Gastrocnemius medialis (tissue), 4 donors: ENCODE measurements at regions not wholly inside any gene's neighbourhood (a gene's known extent, or its start where the extent isn't known, plus 50 kb on each side); places are given as distances from the start of the nearest gene placed in this dataset.

Experiments
- POLR2A ChIP-seq, 2 donors: fragments of 450-650 bp; IDR thresholded peaks; one replicate each; pipeline ENCODE4 v1.6.1; 2017; ENCODE audit warnings: antibody characterized with exemption in 2 of 2, mild to moderate bottlenecking in 2 of 2, moderate library complexity in 2 of 2
- TF ChIP-seq, protein P1 (sequence below), 5 experiments: fragments of 450-650 bp in 3 of 5; fragments of 200-600 bp in 2 of 5; sonication (generic) in 2 of 5; IDR thresholded peaks in 4 of 5; conservative IDR thresholded peaks in 1 of 5; 1 replicate in 4 of 5; 2 replicates in 1 of 5; pipeline ENCODE4 v1.5.1; 2016 to 2019; ENCODE audit warnings: antibody characterized with exemption in 5 of 5, mild to moderate bottlenecking in 3 of 5, moderate library complexity in 3 of 5

DNA sequence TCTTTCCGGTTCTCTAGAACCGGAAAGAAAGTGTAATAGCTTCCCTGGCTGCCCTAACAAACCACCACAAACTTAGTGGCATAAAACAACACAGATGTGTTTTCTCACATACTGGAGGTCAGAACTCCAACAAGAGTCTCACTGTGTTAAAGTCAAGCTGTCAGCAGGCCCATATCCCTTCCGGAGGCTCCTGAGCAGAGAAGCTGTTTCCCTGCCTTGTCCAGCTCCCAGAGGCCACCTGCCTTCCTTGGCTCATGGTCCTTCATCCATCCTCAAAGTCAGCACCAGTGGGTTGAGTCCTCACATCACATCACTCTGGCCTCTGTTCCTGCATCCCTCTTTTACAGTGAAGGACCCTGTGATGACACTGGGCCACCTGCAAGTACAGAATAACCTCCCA is 49.8 kb upstream of the HMX1 start:
- TF ChIP-seq, protein P1, sequence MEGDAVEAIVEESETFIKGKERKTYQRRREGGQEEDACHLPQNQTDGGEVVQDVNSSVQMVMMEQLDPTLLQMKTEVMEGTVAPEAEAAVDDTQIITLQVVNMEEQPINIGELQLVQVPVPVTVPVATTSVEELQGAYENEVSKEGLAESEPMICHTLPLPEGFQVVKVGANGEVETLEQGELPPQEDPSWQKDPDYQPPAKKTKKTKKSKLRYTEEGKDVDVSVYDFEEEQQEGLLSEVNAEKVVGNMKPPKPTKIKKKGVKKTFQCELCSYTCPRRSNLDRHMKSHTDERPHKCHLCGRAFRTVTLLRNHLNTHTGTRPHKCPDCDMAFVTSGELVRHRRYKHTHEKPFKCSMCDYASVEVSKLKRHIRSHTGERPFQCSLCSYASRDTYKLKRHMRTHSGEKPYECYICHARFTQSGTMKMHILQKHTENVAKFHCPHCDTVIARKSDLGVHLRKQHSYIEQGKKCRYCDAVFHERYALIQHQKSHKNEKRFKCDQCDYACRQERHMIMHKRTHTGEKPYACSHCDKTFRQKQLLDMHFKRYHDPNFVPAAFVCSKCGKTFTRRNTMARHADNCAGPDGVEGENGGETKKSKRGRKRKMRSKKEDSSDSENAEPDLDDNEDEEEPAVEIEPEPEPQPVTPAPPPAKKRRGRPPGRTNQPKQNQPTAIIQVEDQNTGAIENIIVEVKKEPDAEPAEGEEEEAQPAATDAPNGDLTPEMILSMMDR (IDR thresholded peaks at IDR 0.05 in 4 of 5, conservative IDR thresholded peaks at IDR 0.05 in 1 of 5): no peak
- no peak for TF ChIP-seq POLR2A (IDR thresholded peaks at IDR 0.05)
